Left ventricle myocardium inferior (tissue), 1 donor: ENCODE measurements at regions not wholly inside any gene's neighbourhood (a gene's known extent, or its start where the extent isn't known, plus 50 kb on each side); places are given as distances from the start of the nearest gene placed in this dataset.
"Not testable (repeated sequence)": the region's sequence is repeated elsewhere in the genome, so short reads cannot be mapped to it uniquely, and the experiment has no call there.

Experiments used
- DNase-seq: peaks from one replicate; pipeline ENCODE4 v3.0.0-alpha.2; 2020
- H3K27ac ChIP-seq: fragments of 200-600 bp; replicated peaks from 2 replicates; pipeline ENCODE4 v1.8.0; 2021
- H3K27me3 ChIP-seq: fragments of 200-600 bp; 2 replicates; pipeline ENCODE4 v1.8.0; 2021; ENCODE audit warnings: low read depth
- H3K36me3 ChIP-seq: fragments of 200-600 bp; 2 replicates; pipeline ENCODE4 v1.8.0; 2021
- H3K4me1 ChIP-seq: fragments of 200-600 bp; 2 replicates; pipeline ENCODE4 v1.8.0; 2021
- H3K4me3 ChIP-seq: fragments of 200-600 bp; 2 replicates; pipeline ENCODE4 v1.8.0; 2021; ENCODE audit warnings: mild to moderate bottlenecking, moderate library complexity
- H3K9me3 ChIP-seq: fragments of 200-600 bp; replicated peaks from 2 replicates; pipeline ENCODE4 v1.8.0; 2021
- intact Hi-C: fragments of 100-400 bp; cut with micrococcal nuclease; formaldehyde crosslinking; loops from one replicate; pipeline ENCODE4 v1.11.0; 2022
- TF ChIP-seq, protein P1 (sequence below): fragments of 200-600 bp; IDR thresholded peaks from 2 replicates; pipeline ENCODE4 v1.8.0; 2021; ENCODE audit warnings: antibody characterized with exemption, mild to moderate bottlenecking, borderline replicate concordance
- donor health status: DM: no; HTN: yes; CAD: no; lungs with severe emphysema.

DNA sequence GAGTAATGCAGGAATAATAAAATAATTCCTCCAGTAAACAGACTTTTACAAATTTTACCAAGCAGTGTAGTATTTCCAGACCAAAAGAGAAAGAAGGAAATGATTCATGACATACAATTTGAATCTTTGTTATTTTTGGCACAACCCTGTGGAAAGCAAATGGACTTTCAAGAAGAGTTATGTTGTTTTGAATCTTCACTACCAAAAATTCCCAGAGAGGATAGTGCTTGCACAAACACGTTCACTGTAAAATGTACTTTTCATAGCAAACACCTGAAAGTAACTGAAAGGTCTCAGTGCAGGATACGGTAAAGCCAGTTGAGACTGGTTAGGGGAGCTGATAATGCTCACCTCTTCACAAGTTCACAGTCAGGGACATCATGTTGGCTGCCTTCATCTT lies 107.1 kb downstream of the USP22 start:
- Histone ChIP-seq H3K4me1 (peaks cover 27% of the 10 kb centered on the region), H3K27ac (peak overlapping the region; percentile 67), H3K4me3 (no peak overlapping the region), H3K36me3 (no peaks in the 10 kb centered on the region), H3K27me3 (no peaks in the 10 kb centered on the region), H3K9me3 (no peaks in the 10 kb centered on the region)
- TF ChIP-seq, protein P1, sequence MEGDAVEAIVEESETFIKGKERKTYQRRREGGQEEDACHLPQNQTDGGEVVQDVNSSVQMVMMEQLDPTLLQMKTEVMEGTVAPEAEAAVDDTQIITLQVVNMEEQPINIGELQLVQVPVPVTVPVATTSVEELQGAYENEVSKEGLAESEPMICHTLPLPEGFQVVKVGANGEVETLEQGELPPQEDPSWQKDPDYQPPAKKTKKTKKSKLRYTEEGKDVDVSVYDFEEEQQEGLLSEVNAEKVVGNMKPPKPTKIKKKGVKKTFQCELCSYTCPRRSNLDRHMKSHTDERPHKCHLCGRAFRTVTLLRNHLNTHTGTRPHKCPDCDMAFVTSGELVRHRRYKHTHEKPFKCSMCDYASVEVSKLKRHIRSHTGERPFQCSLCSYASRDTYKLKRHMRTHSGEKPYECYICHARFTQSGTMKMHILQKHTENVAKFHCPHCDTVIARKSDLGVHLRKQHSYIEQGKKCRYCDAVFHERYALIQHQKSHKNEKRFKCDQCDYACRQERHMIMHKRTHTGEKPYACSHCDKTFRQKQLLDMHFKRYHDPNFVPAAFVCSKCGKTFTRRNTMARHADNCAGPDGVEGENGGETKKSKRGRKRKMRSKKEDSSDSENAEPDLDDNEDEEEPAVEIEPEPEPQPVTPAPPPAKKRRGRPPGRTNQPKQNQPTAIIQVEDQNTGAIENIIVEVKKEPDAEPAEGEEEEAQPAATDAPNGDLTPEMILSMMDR = no peak
- no peak for DNase-seq
- intact Hi-C loops = no loop called here

DNA sequence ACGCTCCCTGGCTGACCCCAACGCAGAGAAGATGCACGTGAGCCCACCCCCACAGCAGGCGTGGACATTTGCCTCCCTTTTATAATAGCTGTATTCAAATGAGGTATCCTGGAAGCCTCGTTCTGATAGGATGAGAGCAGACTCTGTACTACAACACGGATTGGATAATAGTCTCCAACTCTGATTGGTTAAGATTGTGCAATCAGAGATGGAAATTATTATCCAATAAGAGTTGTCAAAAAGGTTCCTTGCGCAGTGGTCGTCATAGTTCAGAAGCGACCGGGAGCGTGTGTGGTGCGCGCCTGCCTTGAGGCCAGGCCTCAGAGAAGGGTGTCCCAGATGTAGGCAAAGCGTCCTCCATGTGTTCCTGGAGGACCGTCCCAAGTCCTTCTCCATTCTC lies 104.6 kb downstream of the USP22 start:
- intact Hi-C loops = no loop called here
- H3K27me3 ChIP-seq = no peaks in the 10 kb centered on the region
- no peak overlapping the region for H3K4me3 ChIP-seq
- H3K9me3 ChIP-seq = no peaks in the 10 kb centered on the region
- no peaks in the 10 kb centered on the region for H3K36me3 ChIP-seq
- no peak for DNase-seq
- peaks cover 27% of the 10 kb centered on the region for H3K4me1 ChIP-seq
- TF ChIP-seq, protein P1 = no peak
- H3K27ac ChIP-seq = no peak overlapping the region

DNA sequence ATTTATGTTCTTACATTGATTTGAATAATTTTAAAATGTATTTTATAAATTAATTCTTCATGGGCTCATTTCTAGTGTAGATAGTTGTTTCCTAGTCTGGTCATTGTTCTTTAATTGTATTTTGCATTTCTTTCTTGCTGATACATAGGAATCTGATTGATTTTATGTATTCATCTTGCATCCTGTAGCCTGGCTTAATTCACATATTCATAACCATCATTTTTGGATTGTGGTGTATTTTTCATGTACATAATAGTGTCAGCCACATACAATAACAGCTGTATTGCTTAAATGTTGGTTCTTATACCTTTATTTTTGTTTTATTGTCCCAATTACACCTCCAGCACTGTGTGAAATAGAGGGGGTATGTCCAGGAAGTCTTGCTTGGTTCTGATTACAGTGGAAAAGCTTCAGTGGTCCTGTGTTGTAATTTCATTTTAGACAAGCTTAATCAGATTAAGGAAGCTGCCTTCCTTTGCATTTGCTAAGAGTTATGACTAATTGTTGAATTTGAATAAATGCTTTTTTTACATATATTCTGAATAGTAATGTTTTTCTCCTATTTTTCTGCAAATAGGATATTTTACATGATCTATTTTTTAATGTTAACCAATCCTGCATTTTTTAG lies 103.7 kb downstream of the USP22 start:
- TF ChIP-seq, protein P1 = no peak
- no peaks in the 10 kb centered on the region for H3K9me3 ChIP-seq
- no peaks in the 10 kb centered on the region for H3K27me3 ChIP-seq
- no peak overlapping the region for H3K27ac ChIP-seq
- H3K4me3 ChIP-seq = no peak overlapping the region
- peaks cover 25% of the 10 kb centered on the region for H3K4me1 ChIP-seq
- intact Hi-C loops = no loop called here
- DNase-seq = no peak
- H3K36me3 ChIP-seq = no peaks in the 10 kb centered on the region

DNA sequence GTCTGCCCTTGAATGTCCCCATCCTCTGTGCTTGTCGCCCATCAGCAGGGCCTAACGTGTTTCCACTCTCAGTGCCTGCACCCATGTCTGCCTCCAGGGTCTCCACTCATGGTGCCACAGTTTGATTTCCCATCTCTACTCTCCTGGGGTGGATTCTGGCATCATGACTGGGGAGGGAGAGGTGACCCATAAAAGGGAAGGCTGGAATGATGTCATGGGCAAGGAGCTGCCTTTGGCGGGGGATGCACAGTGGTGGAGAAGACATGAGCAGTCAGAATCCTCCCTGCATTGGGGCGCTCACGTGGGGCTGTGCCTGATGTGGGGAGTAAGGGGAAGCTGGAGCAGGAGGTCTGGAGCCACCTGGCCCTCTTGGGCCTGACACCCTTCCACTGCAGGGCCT lies 100.9 kb downstream of the USP22 start:
- TF ChIP-seq, protein P1 = no peak
- Histone ChIP-seq H3K4me3 (no peak overlapping the region), H3K36me3 (no peaks in the 10 kb centered on the region), H3K27ac (no peak overlapping the region), H3K4me1 (no peaks in the 10 kb centered on the region), H3K27me3 (no peaks in the 10 kb centered on the region), H3K9me3 (no peaks in the 10 kb centered on the region)
- DNase-seq = no peak
- intact Hi-C loops = no loop called here

DNA sequence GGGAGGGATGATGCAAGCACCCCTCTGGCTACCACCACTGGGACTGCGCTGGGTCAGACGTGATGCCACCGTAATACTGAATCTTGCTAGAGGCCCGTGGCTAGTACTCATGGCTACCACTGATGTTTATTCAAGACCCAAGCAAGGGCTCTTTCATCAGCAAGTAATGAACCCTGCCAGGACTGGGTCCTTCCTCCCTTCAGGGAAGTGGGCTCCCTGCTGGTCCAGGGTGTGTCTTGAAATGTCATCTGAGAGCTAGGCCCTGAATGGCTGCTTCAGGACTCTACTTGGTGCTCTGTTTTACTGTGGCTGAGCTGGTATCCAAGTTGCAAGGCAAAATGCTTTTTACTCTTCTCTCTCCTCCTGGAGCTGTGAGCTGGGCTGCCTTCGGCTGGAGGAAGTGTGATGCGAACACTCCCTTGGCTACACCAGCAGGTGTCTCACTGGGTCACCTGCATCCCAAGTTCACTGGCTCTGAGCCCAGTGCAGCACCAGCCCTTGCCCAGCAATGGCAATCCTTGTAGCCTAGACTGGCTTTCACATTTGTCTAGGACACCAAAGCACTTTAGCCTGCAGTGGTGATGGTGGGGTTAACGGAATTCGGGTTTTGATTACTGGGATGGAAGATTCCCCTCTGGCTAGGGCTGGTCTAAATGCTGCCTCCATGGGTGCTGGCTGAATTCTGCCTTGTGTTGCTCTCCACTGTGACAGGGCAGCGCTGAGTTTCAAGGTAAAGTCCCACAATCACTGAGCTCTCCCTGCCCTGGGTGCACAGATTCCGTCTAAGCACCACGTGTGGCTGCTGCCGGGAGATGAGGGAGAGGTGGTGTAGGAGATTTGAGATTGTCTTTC lies 98.6 kb downstream of the USP22 start:
- intact Hi-C loops = no loop called here
- Histone ChIP-seq H3K36me3 (no peaks in the 10 kb centered on the region), H3K4me1 (no peaks in the 10 kb centered on the region), H3K4me3 (no peak overlapping the region), H3K27ac (no peak overlapping the region), H3K27me3 (peaks cover 12% of the 10 kb centered on the region), H3K9me3 (no peaks in the 10 kb centered on the region)
- TF ChIP-seq, protein P1 = peak; percentile 37
- no peak for DNase-seq

DNA sequence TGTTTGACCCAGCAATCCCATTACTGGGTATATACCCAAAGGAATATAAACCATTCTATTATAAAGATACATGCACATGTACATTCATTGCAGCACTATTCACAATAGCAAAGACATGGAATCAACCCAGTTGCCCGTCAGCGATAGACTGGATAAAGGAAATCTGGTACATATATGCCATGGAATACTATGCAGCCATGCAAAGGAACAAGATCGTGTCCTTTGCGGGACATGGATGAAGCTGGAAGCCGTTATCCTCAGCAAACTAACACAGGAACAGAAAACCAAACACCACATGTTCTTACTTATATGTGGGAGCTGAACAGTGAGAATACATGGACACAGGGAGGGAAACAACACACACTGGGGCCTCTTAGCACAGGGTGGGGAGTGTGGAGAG lies 95.1 kb downstream of the USP22 start:
- intact Hi-C loops = not testable (repeated sequence)

More for the DNA sequence above, 95.1 kb downstream of the USP22 start:
- not testable (repeated sequence) for H3K9me3 ChIP-seq, H3K27ac ChIP-seq, DNase-seq, H3K4me1 ChIP-seq, H3K4me3 ChIP-seq, H3K36me3 ChIP-seq
- H3K27me3 ChIP-seq = peaks cover 27% of the 10 kb centered on the region
